BJ (cell line): ENCODE measurements at regions not wholly inside any gene's neighbourhood (a gene's known extent, or its start where the extent isn't known, plus 50 kb on each side); places are given as distances from the start of the nearest gene placed in this dataset.

Experiments
- CTCF ChIA-PET: fragments of 350-600 bp; formaldehyde crosslinking; extraction: SDS; loops from one replicate; lab custom pipeline; 2021; ENCODE audit warnings: antibody characterized with exemption, inconsistent platforms; lab: Yijun Ruan, JAX
- POLR2A ChIA-PET: fragments of 300-600 bp; sonication (Branson Sonifier 250); formaldehyde crosslinking; extraction: SDS; loops from one replicate; lab custom pipeline; 2021; ENCODE audit warnings: antibody characterized with exemption; lab: Charles Lee
- DNase-seq: peaks from one replicate; pipeline ENCODE4 v3.0.0-alpha.2; 2011; ENCODE audit warnings: low read depth
- H3K27me3 ChIP-seq: 2 replicates; pipeline ENCODE4 v1.6.0; 2011; ENCODE audit warnings: low read length; ENCODE audit not compliant: control insufficient read depth, insufficient read depth
- H3K36me3 ChIP-seq: 2 replicates; pipeline ENCODE4 v1.5.1; 2011; ENCODE audit warnings: low read length; ENCODE audit not compliant: control insufficient read depth, insufficient read depth
- H3K4me3 ChIP-seq: 2 replicates; pipeline ENCODE4 v1.5.1; 2011; ENCODE audit warnings: low read depth, mild to moderate bottlenecking, control low read depth, low read length
- CTCF ChIP-seq: IDR thresholded peaks from 2 replicates; pipeline ENCODE4 v1.5.1; 2011; ENCODE audit warnings: low read depth, mild to moderate bottlenecking, control low read depth, inconsistent platforms, low read length, moderate library complexity; ENCODE audit not compliant: insufficient read depth

DNA sequence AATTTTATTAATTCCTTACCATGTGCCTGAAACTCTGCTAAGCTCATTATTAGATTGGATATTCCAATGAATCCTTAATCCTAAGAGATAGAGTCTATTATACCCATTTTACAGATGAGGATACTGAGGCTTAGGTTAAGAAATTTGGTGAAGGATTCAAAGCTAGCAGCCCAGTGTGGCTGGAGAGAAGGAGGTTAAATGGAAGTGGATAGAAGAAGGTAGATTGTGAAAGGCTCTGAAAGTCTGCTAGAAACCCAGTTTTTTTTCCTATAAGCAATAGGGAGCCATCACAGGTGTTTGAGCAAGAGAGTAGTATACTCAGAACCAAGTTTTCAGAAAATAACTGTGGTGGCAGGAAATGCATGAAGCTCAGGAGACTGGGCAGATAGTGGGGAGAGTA, 265.8 kb upstream of the NEBL start:
- CTCF ChIA-PET: no interaction called here
- H3K4me3 ChIP-seq: no peak overlapping the region

DNA sequence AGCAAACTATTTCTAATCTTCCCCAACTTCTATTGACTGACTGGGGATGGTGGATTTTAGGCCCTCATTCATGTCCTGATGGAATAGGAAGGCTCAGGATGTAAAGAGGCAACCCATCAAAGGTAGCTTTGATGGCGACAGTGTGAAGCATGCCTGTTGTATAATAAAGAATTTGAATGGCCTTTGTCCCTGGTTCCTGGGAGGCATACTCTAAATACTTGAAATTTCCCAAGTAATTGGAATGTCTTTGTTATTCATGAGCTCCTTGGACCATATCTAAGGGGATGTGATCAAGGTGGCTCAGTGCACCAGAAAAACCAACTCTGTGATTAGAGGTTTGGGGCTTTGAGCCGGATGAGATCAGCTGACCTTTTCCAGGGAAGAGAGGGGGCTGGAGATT, 264.5 kb upstream of the NEBL start:
- no peak for DNase-seq
- no peaks in the 10 kb centered on the region for H3K27me3 ChIP-seq
- TF ChIP-seq CTCF: no peak
- POLR2A ChIA-PET: interaction anchor here (0.5 kb wide), 1 partner anchor 9 kb away, joined by 12 read pairs; no protein-coding TSS in a partner anchor
- no peak overlapping the region for H3K4me3 ChIP-seq
- CTCF ChIA-PET: no interaction called here
- no peaks in the 10 kb centered on the region for H3K36me3 ChIP-seq

More for the DNA sequence above, 265.8 kb upstream of the NEBL start:
- POLR2A ChIA-PET: no interaction called here
- H3K27me3 ChIP-seq: no peaks in the 10 kb centered on the region
- DNase-seq: no peak
- H3K36me3 ChIP-seq: no peaks in the 10 kb centered on the region
- no peak for TF ChIP-seq CTCF

- Histone ChIP-seq H3K36me3 (no peaks in the 10 kb centered on the region), H3K27me3 (no peaks in the 10 kb centered on the region), H3K4me3 (no peak overlapping the region)
- no peak for TF ChIP-seq CTCF
- CTCF ChIA-PET: no interaction called here
- POLR2A ChIA-PET: interaction anchor here (0.5 kb wide), 1 partner anchor 9 kb away, joined by 12 read pairs; no protein-coding TSS in a partner anchor
- DNase-seq: no peak
These were observed 264.0 kb upstream of the NEBL start for GRCh38 chr10:21161090-21161625.

DNA sequence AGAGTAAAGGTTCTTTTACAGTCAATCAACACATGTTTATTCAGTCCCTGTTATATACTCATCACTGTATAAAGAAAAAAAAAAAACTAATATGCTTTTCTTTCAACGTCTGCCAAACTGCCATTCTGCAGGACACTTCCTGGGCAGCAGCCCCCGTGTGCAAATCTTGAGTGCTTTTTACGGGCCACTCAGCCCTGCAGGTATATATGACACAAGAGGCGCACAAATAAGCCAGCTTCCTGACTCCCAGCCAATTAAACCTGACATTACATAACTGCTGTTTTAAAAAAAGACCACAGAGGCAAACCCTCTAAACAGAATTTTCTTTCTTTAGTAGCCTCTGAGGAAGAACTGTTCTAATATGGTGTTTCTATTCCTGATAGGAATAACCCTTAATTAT, 263.0 kb upstream of the NEBL start:
- ChIA-PET POLR2A (no interaction called here), CTCF (no interaction called here)
- no peak for DNase-seq

DNA sequence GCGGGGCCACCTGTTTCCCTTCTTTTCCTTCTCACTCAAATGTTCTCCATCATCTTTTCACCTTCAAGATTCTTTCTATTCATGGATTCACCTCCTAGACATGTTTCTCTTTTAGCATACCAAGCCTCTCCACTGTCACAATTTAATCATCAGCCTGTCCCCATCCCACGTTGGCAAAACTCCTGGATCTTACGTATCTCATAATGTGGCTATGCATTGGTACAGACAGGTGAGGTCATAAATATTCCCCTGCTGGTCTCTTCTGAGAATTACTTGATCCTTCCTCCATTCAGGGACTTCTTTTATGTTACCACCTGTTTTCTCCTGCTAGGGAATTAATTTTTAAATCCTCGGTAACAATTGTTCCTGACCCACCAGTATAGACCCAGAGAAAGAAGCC, 262.6 kb upstream of the NEBL start:
- CTCF ChIA-PET: no interaction called here
- Histone ChIP-seq H3K36me3 (no peaks in the 10 kb centered on the region), H3K4me3 (no peak overlapping the region), H3K27me3 (no peaks in the 10 kb centered on the region)
- TF ChIP-seq CTCF: no peak
- POLR2A ChIA-PET: no interaction called here
- DNase-seq: no peak

More for the DNA sequence above, 263.0 kb upstream of the NEBL start:
- no peaks in the 10 kb centered on the region for H3K27me3 ChIP-seq
- TF ChIP-seq CTCF: no peak
- H3K36me3 ChIP-seq: no peaks in the 10 kb centered on the region
- H3K4me3 ChIP-seq: no peak overlapping the region
